K562 (cell line): ENCODE measurements at regions not wholly inside any gene's neighbourhood (a gene's known extent, or its start where the extent isn't known, plus 50 kb on each side); places are given as distances from the start of the nearest gene placed in this dataset.

Experiments
- ATAC-seq: fragments of 200-7000 bp; cut with Tn5 transposase; 3 replicates; pipeline ENCODE4 v1.9.1; 2020; ENCODE audit warnings: moderate library complexity
- BruUV-seq: library from RNA; stranded (reverse); fragments of 400-500 nt; replicated peaks from 2 replicates; lab custom pipeline; 2021; lab: Mats Ljungman, UMichigan
- CTCF ChIA-PET: fragments of 300-600 bp; formaldehyde crosslinking; extraction: SDS; loops from one replicate; lab custom pipeline; 2021; ENCODE audit warnings: low intra/inter-chr PET ratio; lab: Yijun Ruan, JAX
- POLR2A ChIA-PET: fragments of 300-600, 350-650 bp; sonication (Branson Sonifier 250); formaldehyde crosslinking; extraction: SDS; loops from one replicate; lab custom pipeline; 2021; ENCODE audit warnings: antibody characterized with exemption, inconsistent platforms; lab: Yijun Ruan, JAX
- DNase-seq, 4 experiments: peaks; one replicate each; pipeline versions ENCODE4 v3.0.0 to v3.0.0-alpha.2; 2011 to 2018; ENCODE audit warnings: low spot score in 3 of 4, mixed read lengths in 3 of 4; ENCODE audit errors: extremely low read depth in 1 of 4
- FAIRE-seq: peaks from 2 replicates; lab custom pipeline; 2011; peaks lifted over from hg19 to GRCh38; lab: Jason Lieb, UNC
- H2AFZ ChIP-seq: 2 replicates; pipeline ENCODE4 v1.6.0; 2011; ENCODE audit warnings: low read depth, low read length, control low read depth, inconsistent platforms
- H3K27ac ChIP-seq: fragments of 200-600 bp; 3 replicates; pipeline ENCODE4 v1.8.0; 2011; ENCODE audit warnings: low read depth, mild to moderate bottlenecking, control low read depth, inconsistent platforms, low read length, moderate library complexity, mixed read lengths; ENCODE audit errors: extremely low read depth
- H3K27me3 ChIP-seq, 2 experiments: fragments of 300-600 bp in 1 of 2; 2 replicates in 1 of 2; 3 replicates in 1 of 2; pipeline versions ENCODE4 v1.6.0 to v1.8.0; 2011; ENCODE audit warnings: inconsistent platforms in 2 of 2, low read length in 2 of 2, mild to moderate bottlenecking in 1 of 2, mixed read lengths in 1 of 2, moderate library complexity in 1 of 2; ENCODE audit not compliant: control insufficient read depth in 2 of 2, insufficient read depth in 2 of 2
- H3K36me3 ChIP-seq: fragments of 300-600 bp; 3 replicates; pipeline ENCODE4 v1.8.0; 2011; ENCODE audit warnings: mild to moderate bottlenecking, low read length, inconsistent platforms; ENCODE audit not compliant: control insufficient read depth, insufficient read depth
- H3K4me1 ChIP-seq, 2 experiments: fragments of 200-600 bp in 1 of 2; replicated peaks in 1 of 2; 2 replicates in 1 of 2; 3 replicates in 1 of 2; pipeline versions ENCODE4 v1.5.1 to v1.8.0; 2011; ENCODE audit warnings: inconsistent platforms in 2 of 2, low read length in 2 of 2, mild to moderate bottlenecking in 1 of 2, mixed read lengths in 1 of 2, moderate library complexity in 1 of 2; ENCODE audit not compliant: control insufficient read depth in 2 of 2, insufficient read depth in 2 of 2
- H3K4me2 ChIP-seq: 2 replicates; pipeline ENCODE4 v1.6.1; 2011; ENCODE audit warnings: low read length, control low read depth, inconsistent platforms, mixed read lengths; ENCODE audit not compliant: insufficient read depth
- H3K4me3 ChIP-seq: fragments of 200-600 bp; sonication (generic), shearing (Covaris generic); 2 replicates; pipeline ENCODE4 v1.5.1; 2016; ENCODE audit warnings: control low read depth, inconsistent platforms
- H3K79me2 ChIP-seq: fragments of 200-600 bp; 3 replicates; pipeline ENCODE4 v1.8.0; 2011; ENCODE audit warnings: low read length, inconsistent platforms; ENCODE audit not compliant: control insufficient read depth, insufficient read depth
- H3K9ac ChIP-seq, 2 experiments: 2 replicates each; pipeline versions ENCODE4 v1.6.0 to v1.6.1; 2011; ENCODE audit warnings: low read depth in 2 of 2, low read length in 2 of 2, control low read depth in 1 of 2, inconsistent platforms in 1 of 2, mild to moderate bottlenecking in 1 of 2, mixed read lengths in 1 of 2; ENCODE audit not compliant: insufficient read depth in 1 of 2
- H3K9me1 ChIP-seq: one replicate; pipeline ENCODE4 v1.6.0; 2011; ENCODE audit warnings: inconsistent platforms, mild to moderate bottlenecking, low read length, moderate library complexity; ENCODE audit not compliant: control insufficient read depth, insufficient read depth
- H3K9me3 ChIP-seq: replicated peaks from 2 replicates; pipeline ENCODE4 v1.5.1; 2011; ENCODE audit warnings: low read depth, low read length, inconsistent platforms; ENCODE audit not compliant: control insufficient read depth, insufficient read depth
- H4K20me1 ChIP-seq: replicated peaks from 2 replicates; pipeline ENCODE4 v1.6.1; 2011; ENCODE audit warnings: low read length, inconsistent platforms, mixed read lengths; ENCODE audit not compliant: control insufficient read depth, insufficient read depth
- CHAMP1 ChIP-seq: fragments of 450-650 bp; IDR thresholded peaks from 2 replicates; pipeline ENCODE4 v1.6.1; 2016; ENCODE audit warnings: mild to moderate bottlenecking
- ETV1 ChIP-seq: fragments of 450-650 bp; conservative IDR thresholded peaks from 2 replicates; pipeline ENCODE4 v1.6.1; 2016; ENCODE audit warnings: missing genetic modification characterization, control low read depth, low read depth, missing compliant biosample characterization
- HINFP ChIP-seq: fragments of 450-650 bp; conservative IDR thresholded peaks from 2 replicates; pipeline ENCODE4 v1.6.1; 2016; ENCODE audit warnings: missing genetic modification characterization, low read depth, mild to moderate bottlenecking, control low read depth, missing compliant biosample characterization
- HIVEP1 ChIP-seq: fragments of 250-450 bp; sonication (Bioruptor Pico); IDR thresholded peaks from 2 replicates; pipeline ENCODE4 v1.4.0; 2020; ENCODE audit warnings: mild to moderate bottlenecking
- ILK ChIP-seq: fragments of 450-650 bp; IDR thresholded peaks from 2 replicates; pipeline ENCODE4 v1.6.1; 2016; ENCODE audit warnings: missing genetic modification characterization, low read depth, mild to moderate bottlenecking, missing compliant biosample characterization, moderate library complexity, borderline replicate concordance
- MAFG ChIP-seq: fragments of 450-650 bp; conservative IDR thresholded peaks from 2 replicates; pipeline ENCODE4 v1.6.1; 2016; ENCODE audit warnings: missing genetic modification characterization, missing compliant biosample characterization
- MTA1 ChIP-seq: fragments of 450-650 bp; IDR thresholded peaks from 2 replicates; pipeline ENCODE4 v1.6.1; 2017; ENCODE audit warnings: borderline replicate concordance
- NCOA4 ChIP-seq: fragments of 450-650 bp; IDR thresholded peaks from 2 replicates; pipeline ENCODE4 v1.6.1; 2018; ENCODE audit warnings: mild to moderate bottlenecking; ENCODE audit not compliant: partially characterized antibody
- NFXL1 ChIP-seq: fragments of 450-650 bp; formaldehyde crosslinking; IDR thresholded peaks from 2 replicates; pipeline ENCODE4 v1.4.0; 2021; ENCODE audit warnings: mild to moderate bottlenecking
- POLR2G ChIP-seq: fragments of 200-400 bp; formaldehyde crosslinking; IDR thresholded peaks from 2 replicates; pipeline ENCODE4 v1.6.1; 2017; ENCODE audit warnings: low read depth, mild to moderate bottlenecking, antibody characterized with exemption, low read length, moderate library complexity
- PTBP1 ChIP-seq: fragments of 200-400 bp; formaldehyde crosslinking; IDR thresholded peaks from 2 replicates; pipeline ENCODE4 v1.6.1; 2017; ENCODE audit warnings: low read depth, low read length
- TCF7L2 ChIP-seq: fragments of 150-350 bp; IDR thresholded peaks from 2 replicates; pipeline ENCODE4 v1.6.1; 2016; ENCODE audit warnings: low read depth, mild to moderate bottlenecking, low read length, moderate library complexity
- TOE1 ChIP-seq, 2 experiments: fragments of 450-650 bp in 1 of 2; sonication (generic) in 1 of 2; formaldehyde crosslinking in 1 of 2; IDR thresholded peaks; 2 replicates each; pipeline versions ENCODE4 v1.7.1 to v1.8.0; 2016 to 2022; ENCODE audit warnings: borderline replicate concordance in 2 of 2, mild to moderate bottlenecking in 2 of 2, antibody characterized with exemption in 1 of 2, inconsistent platforms in 1 of 2, low read depth in 1 of 2, missing genetic modification reagents in 1 of 2, moderate library complexity in 1 of 2
- U2AF1 ChIP-seq: fragments of 200-400 bp; formaldehyde crosslinking; optimal IDR thresholded peaks from 2 replicates; pipeline ENCODE3; 2017; ENCODE audit warnings: mild to moderate bottlenecking, low read depth, low read length, moderate library complexity
- ZNF384 ChIP-seq: IDR thresholded peaks from 2 replicates; pipeline ENCODE4 v1.6.1; 2012; ENCODE audit warnings: low read depth, low read length, improper control_type of control experiment
- ZNF444 ChIP-seq: fragments of 250-450 bp; sonication (Bioruptor Pico); IDR thresholded peaks from 2 replicates; pipeline ENCODE4 v1.4.0; 2020; ENCODE audit warnings: mild to moderate bottlenecking, moderate library complexity
- ZNF780A ChIP-seq: fragments of 250-450 bp; sonication (Bioruptor Pico); IDR thresholded peaks from 2 replicates; pipeline ENCODE4 v1.5.0; 2021; ENCODE audit warnings: mild to moderate bottlenecking
- ZNF79 ChIP-seq: fragments of 250-450 bp; sonication (Bioruptor Pico); IDR thresholded peaks from 2 replicates; pipeline ENCODE4 v1.4.0; 2020; ENCODE audit warnings: low read depth, mild to moderate bottlenecking, moderate library complexity
- WGBS: fragments of 100-300 bp; shearing (Covaris generic); methylation state at CpG from one replicate; pipeline ENCODE4 v1.1.6; 2016; ENCODE audit warnings: low coverage, mixed read lengths; ENCODE audit not compliant: insufficient coverage; ENCODE audit errors: missing lambda C conversion rate; 5-methylcytosine and 5-hydroxymethylcytosine counted together
- in situ Hi-C: fragments of 300-500 bp; cut with MboI; formaldehyde crosslinking; loops from 4 replicates; pipeline ENCODE4 v1.15.0; 2018; ENCODE audit warnings: inconsistent platforms, mixed read lengths
- intact Hi-C: fragments of 100-400 bp; cut with micrococcal nuclease; formaldehyde crosslinking; loops from 2 replicates; pipeline ENCODE4 v1.14.2; 2022
- TF ChIP-seq, protein P1 (sequence below): fragments of 250-450 bp; sonication (Bioruptor Pico); IDR thresholded peaks from 2 replicates; pipeline ENCODE4 v1.5.0; 2021

DNA sequence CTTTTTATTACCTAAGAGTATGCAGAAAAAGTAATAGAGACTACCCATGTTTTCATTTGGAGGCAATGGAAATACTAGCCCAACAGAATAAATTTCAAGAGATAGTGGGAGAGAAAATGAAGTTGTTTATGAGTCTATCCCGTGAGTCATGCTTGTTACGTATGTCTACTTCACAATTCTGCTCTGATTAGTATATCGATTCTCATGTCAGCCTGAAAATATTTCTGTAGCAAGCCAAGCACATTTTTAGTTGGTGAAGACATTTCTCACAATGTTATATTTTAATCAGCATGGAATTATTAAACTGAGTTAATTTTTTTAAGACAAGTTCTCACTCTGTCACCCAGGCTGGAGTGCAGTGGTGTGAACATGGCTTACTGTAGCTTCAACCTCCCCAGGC lies 346.1 kb downstream of the RPRM start (continued):
- TF ChIP-seq PTBP1 (no peak), POLR2G (no peak), HINFP (tag) (no peak), CHAMP1 (no peak)
- TF ChIP-seq, protein P1, sequence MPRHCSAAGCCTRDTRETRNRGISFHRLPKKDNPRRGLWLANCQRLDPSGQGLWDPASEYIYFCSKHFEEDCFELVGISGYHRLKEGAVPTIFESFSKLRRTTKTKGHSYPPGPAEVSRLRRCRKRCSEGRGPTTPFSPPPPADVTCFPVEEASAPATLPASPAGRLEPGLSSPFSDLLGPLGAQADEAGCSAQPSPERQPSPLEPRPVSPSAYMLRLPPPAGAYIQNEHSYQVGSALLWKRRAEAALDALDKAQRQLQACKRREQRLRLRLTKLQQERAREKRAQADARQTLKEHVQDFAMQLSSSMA (CRISPR knock-in tag) = no peak
- TF ChIP-seq, all 486 proteins: peak for 0

- no peaks in the 10 kb centered on the region for H3K9me3 ChIP-seq
- DNase-seq (no peak), FAIRE-seq (no peak), ATAC-seq (no peak)
- no peak overlapping the region for H2AFZ ChIP-seq
- H4K20me1 ChIP-seq = no peaks in the 10 kb centered on the region
- no peaks in the 10 kb centered on the region for H3K27me3 ChIP-seq
- H3K9me1 ChIP-seq = no peaks in the 10 kb centered on the region
- intact Hi-C loops = no loop called here
- H3K4me3 ChIP-seq = no peak overlapping the region
- H3K36me3 ChIP-seq = no peaks in the 10 kb centered on the region
- no peaks in the 10 kb centered on the region for H3K79me2 ChIP-seq
- ChIA-PET POLR2A (no interaction called here), CTCF (no interaction called here)
- H3K9ac ChIP-seq = no peak overlapping the region
- 4% methylated on average over 1 of the region's 1 CpG for WGBS
- in situ Hi-C loops = no loop called here
- no peak overlapping the region for H3K27ac ChIP-seq
- no peak overlapping the region for H3K4me2 ChIP-seq
- no peaks in the 10 kb centered on the region for H3K4me1 ChIP-seq
- BruUV-seq = no TSS peak
- no peak for TF ChIP-seq ZNF384
- TF ChIP-seq ZNF444 (CRISPR knock-in tag) = no peak
- no peak for TF ChIP-seq HIVEP1 (CRISPR knock-in tag)
- no peak for TF ChIP-seq NFXL1 (CRISPR knock-in tag)
- TF ChIP-seq U2AF1 = no peak
- TF ChIP-seq MTA1 = no peak
- no peak for TF ChIP-seq MAFG (tag)
- TF ChIP-seq TOE1 (IDR thresholded peaks at IDR 0.05; ENCODE audit: borderline replicate concordance) = no peak
- no peak for TF ChIP-seq TOE1 (CRISPR knock-in tag; IDR thresholded peaks at IDR 0.05; ENCODE audit: borderline replicate concordance, low read depth)
- no peak for TF ChIP-seq NCOA4
- TF ChIP-seq ZNF79 (CRISPR knock-in tag) = no peak
- no peak for TF ChIP-seq TCF7L2
- no peak for TF ChIP-seq ETV1 (tag)
- no peak for TF ChIP-seq ILK (tag)
- no peak for TF ChIP-seq ZNF780A (CRISPR knock-in tag)
These were observed 363.4 kb downstream of the RPRM start for GRCh38 chr2:153115141-153115540.
